Heart left ventricle (tissue), 16 donors: ENCODE measurements at regions not wholly inside any gene's neighbourhood (a gene's known extent, or its start where the extent isn't known, plus 50 kb on each side); places are given as distances from the start of the nearest gene placed in this dataset.

ENCODE experiments used
- ATAC-seq, 4 donors: fragments of 200-7000 bp; cut with Tn5 transposase; one replicate each; pipeline ENCODE4 v1.9.1; 2020 to 2022; ENCODE audit warnings: moderate library complexity in 4 of 4, mild to moderate bottlenecking in 3 of 4, moderate number of reproducible peaks in 1 of 4
- DNase-seq, 5 donors: peaks; one replicate each; pipeline ENCODE4 v3.0.0-alpha.2; 2020
- H3K27ac ChIP-seq, 12 donors: fragments of 200-600 bp; sonication (generic) in 4 of 12; one replicate each; pipeline versions ENCODE4 v1.5.0 to v1.8.0; 2016 to 2022; ENCODE audit warnings: mild to moderate bottlenecking in 2 of 12
- H3K27me3 ChIP-seq, 9 donors: fragments of 200-600 bp; sonication (generic) in 2 of 9; one replicate each; pipeline versions ENCODE4 v1.5.1 to v1.8.0; 2016 to 2022; ENCODE audit warnings: mild to moderate bottlenecking in 3 of 9
- H3K36me3 ChIP-seq, 9 donors: fragments of 200-600 bp; sonication (generic) in 2 of 9; one replicate each; pipeline versions ENCODE4 v1.5.0 to v1.8.0; 2018 to 2022; ENCODE audit warnings: mild to moderate bottlenecking in 2 of 9
- H3K4me1 ChIP-seq, 12 donors: fragments of 200-600 bp; sonication (generic) in 4 of 12; one replicate each; pipeline versions ENCODE4 v1.5.0 to v1.8.0; 2016 to 2022; ENCODE audit warnings: mild to moderate bottlenecking in 3 of 12
- H3K4me3 ChIP-seq, 12 donors: fragments of 200-600 bp; sonication (generic) in 4 of 12; one replicate each; pipeline versions ENCODE4 v1.5.0 to v1.8.0; 2017 to 2022; ENCODE audit warnings: mild to moderate bottlenecking in 9 of 12, moderate library complexity in 4 of 12
- H3K9me3 ChIP-seq, 12 donors: fragments of 200-600 bp; sonication (generic) in 4 of 12; one replicate each; pipeline versions ENCODE4 v1.5.0 to v1.8.0; 2016 to 2022; ENCODE audit warnings: mild to moderate bottlenecking in 1 of 12
- POLR2A ChIP-seq, 2 donors: fragments of 450-650 bp; IDR thresholded peaks; one replicate each; pipeline ENCODE4 v1.6.1; 2017; ENCODE audit warnings: antibody characterized with exemption in 2 of 2, mild to moderate bottlenecking in 2 of 2, moderate library complexity in 2 of 2
- WGBS, 4 donors: extraction: QIAGEN DNeasy Blood & Tissue Kit in 2 of 4; methylation state at CpG; one replicate each; pipeline versions ENCODE4 v1.1.5 to v1.1.7; 2013 to 2018; 5-methylcytosine and 5-hydroxymethylcytosine counted together
- intact Hi-C, 10 donors: fragments of 100-400 bp; cut with DNase I; formaldehyde crosslinking; loops; one replicate each; pipeline versions ENCODE4 v1.11.1 to v1.14.2; 2022
- TF ChIP-seq, protein P1 (sequence below), 12 donors: fragments of 200-600 bp; sonication (generic) in 4 of 12; IDR thresholded peaks; one replicate each; pipeline versions ENCODE4 v1.5.0 to v1.8.0; 2018 to 2022; ENCODE audit warnings: antibody characterized with exemption in 12 of 12, mild to moderate bottlenecking in 5 of 12
- donor health status: ischemic (EF 13 %, LVEDD 7.1; RV severe dilation, severe dysfunction).
- donor health status: healthy with polysubstance abuse.
- donor health status: DM: no; HTN: yes; CAD: no.
- donor health status: DM: no; HTN: no; CAD: no.
- donor health status: ischemic (EF 25% LVEDD 6.9; RV normal size, moderate dysfunction).
- donor health status: ischemic (EF 25% LVEDD 5.7; RV mildly dilated, moderate dysfunction).
- donor health status: healthy.
- donor health status: DM: yes; HTN: yes; CAD: no.
- donor health status: ischemic (EF 35%, LVEDD 5.7; RV mildly dilated, moderate dysfunction).
- donor health status: nonischemic (EF 11% LVEDD 7.7; RV severe dilation, severe dysfunction).
- donor health status: DM: yes; HTN: yes; CAD: no.
- donor health status: PGD.
- donor health status: ischemic (EF 29% LVEDD 5.4; RV normal size, mild dysfunction).
- donor health status: nonischemic (EF 23%, LVEDD 6.1; RV moderate dilation, normal function).

DNA sequence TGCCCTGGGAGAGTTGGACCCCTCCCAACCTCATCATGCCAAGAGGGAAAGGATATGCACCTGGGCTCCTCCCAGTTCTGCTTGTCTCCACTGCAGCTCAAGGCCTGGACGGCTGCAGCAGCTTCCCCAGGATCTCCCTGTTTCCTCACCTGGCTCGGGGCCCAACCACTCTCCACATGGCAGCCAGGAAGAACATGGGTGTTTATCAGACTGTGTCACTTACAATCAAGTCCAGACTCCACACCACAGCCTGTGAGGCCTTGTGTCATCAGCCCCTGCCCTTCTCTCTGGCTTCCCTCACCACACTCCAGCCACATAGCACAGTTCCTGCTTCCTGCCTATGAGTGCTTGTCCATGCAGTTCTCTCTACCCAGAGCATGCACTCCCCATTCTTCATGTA is 534.4 kb downstream of the EPHB1 start:
- TF ChIP-seq POLR2A (IDR thresholded peaks at IDR 0.05), result no peak
- TF ChIP-seq, protein P1, sequence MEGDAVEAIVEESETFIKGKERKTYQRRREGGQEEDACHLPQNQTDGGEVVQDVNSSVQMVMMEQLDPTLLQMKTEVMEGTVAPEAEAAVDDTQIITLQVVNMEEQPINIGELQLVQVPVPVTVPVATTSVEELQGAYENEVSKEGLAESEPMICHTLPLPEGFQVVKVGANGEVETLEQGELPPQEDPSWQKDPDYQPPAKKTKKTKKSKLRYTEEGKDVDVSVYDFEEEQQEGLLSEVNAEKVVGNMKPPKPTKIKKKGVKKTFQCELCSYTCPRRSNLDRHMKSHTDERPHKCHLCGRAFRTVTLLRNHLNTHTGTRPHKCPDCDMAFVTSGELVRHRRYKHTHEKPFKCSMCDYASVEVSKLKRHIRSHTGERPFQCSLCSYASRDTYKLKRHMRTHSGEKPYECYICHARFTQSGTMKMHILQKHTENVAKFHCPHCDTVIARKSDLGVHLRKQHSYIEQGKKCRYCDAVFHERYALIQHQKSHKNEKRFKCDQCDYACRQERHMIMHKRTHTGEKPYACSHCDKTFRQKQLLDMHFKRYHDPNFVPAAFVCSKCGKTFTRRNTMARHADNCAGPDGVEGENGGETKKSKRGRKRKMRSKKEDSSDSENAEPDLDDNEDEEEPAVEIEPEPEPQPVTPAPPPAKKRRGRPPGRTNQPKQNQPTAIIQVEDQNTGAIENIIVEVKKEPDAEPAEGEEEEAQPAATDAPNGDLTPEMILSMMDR (IDR thresholded peaks at IDR 0.05), result no peak
- H3K9me3 ChIP-seq, result peaks cover 0 to 4% (median 0%) of the 10 kb centered on the region in 12 donors
- DNase-seq (peak; percentile 15 to 64 (median 39)), ATAC-seq (peak in 3 of 4 donors; percentile 62 to 72 (median 66))
- H3K36me3 ChIP-seq, result no peaks in the 10 kb centered on the region
- 17 to 41% (median 23%) methylated on average over 2 of the region's 2 CpGs for WGBS, 4 donors
- intact Hi-C loops, result no loop called here
- H3K4me3 ChIP-seq, result no peak overlapping the region
- no peaks in the 10 kb centered on the region for H3K4me1 ChIP-seq
- no peaks in the 10 kb centered on the region for H3K27me3 ChIP-seq
- no peak overlapping the region for H3K27ac ChIP-seq

DNA sequence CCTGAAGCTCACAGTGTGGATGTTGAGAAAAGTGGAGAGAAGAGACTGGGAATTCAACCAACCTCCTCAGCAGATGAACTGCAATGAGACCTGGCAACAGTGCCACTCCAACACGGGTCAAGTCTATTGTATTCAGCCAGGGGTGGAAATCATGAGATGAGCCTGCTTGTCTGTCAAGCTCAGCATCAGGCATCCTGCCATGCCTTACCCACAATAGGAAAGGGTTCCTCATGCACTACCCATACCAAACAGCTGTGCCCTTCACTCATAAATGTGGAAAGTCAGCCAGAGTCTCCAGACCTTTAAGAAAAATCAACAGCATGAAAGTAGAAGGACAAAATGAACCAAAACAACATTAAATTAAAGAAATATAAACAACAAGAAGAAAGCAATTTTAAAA is 542.1 kb downstream of the EPHB1 start:
- Histone ChIP-seq H3K9me3 (peaks cover 0 to 9% (median 0%) of the 10 kb centered on the region in 12 donors), H3K4me3 (no peak overlapping the region), H3K36me3 (no peaks in the 10 kb centered on the region), H3K4me1 (no peaks in the 10 kb centered on the region), H3K27me3 (peaks cover 0 to 25% (median 0%) of the 10 kb centered on the region in 9 donors), H3K27ac (no peak overlapping the region)
- DNase-seq, result no peak
- intact Hi-C loops, result no loop called here
- TF ChIP-seq POLR2A (IDR thresholded peaks at IDR 0.05), result no peak
- TF ChIP-seq, protein P1 (IDR thresholded peaks at IDR 0.05), result no peak
- WGBS, 4 donors, result 32 to 89% (median 68%) methylated on average over 1 of the region's 1 CpG
- ATAC-seq, result no peak

DNA sequence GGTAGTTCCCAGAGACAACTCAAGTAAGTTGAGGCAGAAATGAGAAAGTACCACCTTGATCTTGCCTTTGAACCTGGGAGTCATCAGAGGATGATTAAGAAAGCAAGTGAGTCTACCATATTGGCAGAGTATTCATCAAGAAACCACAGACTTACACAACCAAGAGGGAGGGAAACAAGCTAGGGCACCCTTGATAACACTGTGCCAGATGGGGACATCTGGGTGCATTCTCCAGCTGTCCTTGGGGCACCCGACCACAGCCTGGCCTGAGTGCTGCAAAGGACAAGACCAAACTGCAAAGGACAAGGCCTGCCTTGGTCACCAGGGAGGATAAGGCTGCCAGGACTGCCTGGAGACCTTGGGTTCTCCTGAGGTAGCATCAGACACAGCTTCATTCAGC is 553.6 kb downstream of the EPHB1 start:
- no peak for DNase-seq
- H3K27me3 ChIP-seq, result peaks cover 0 to 16% (median 0%) of the 10 kb centered on the region in 9 donors

GRCh38 chr3:135349254-135349948 is 554.3 kb downstream of the EPHB1 start:
- peaks cover 0 to 1% (median 0%) of the 10 kb centered on the region in 12 donors for H3K9me3 ChIP-seq
- H3K4me3 ChIP-seq, result no peak overlapping the region
- ATAC-seq, result no peak
- H3K4me1 ChIP-seq, result no peaks in the 10 kb centered on the region
- no peaks in the 10 kb centered on the region for H3K36me3 ChIP-seq
- TF ChIP-seq POLR2A (IDR thresholded peaks at IDR 0.05), result no peak
- TF ChIP-seq, protein P1 (IDR thresholded peaks at IDR 0.05), result no peak
- no peak for DNase-seq
- WGBS, 4 donors, result 76 to 88% (median 81%) methylated on average over 8 of the region's 8 CpGs
- intact Hi-C loops, result no loop called here
- H3K27me3 ChIP-seq, result peaks cover 0 to 16% (median 0%) of the 10 kb centered on the region in 9 donors
- no peak overlapping the region for H3K27ac ChIP-seq

More for the DNA sequence above, 553.6 kb downstream of the EPHB1 start:
- Histone ChIP-seq H3K36me3 (no peaks in the 10 kb centered on the region), H3K4me3 (no peak overlapping the region), H3K4me1 (no peaks in the 10 kb centered on the region), H3K9me3 (no peaks in the 10 kb centered on the region), H3K27ac (no peak overlapping the region)
- intact Hi-C loops, result no loop called here
- WGBS, 4 donors, result 44 to 50% (median 50%) methylated on average over 1 of the region's 1 CpG
- no peak for ATAC-seq
- no peak for TF ChIP-seq POLR2A (IDR thresholded peaks at IDR 0.05)
- TF ChIP-seq, protein P1 (IDR thresholded peaks at IDR 0.05), result no peak
